SJCRH30 (cell line): ENCODE measurements at regions not wholly inside any gene's neighbourhood (a gene's known extent, or its start where the extent isn't known, plus 50 kb on each side); places are given as distances from the start of the nearest gene placed in this dataset.

Source experiments
- DNase-seq, 2 experiments: peaks; one replicate each; pipeline ENCODE4 v3.0.0-alpha.2; 2015 to 2020
- H3K27ac ChIP-seq: fragments of 250-450 bp; sonication (Bioruptor Pico); 2 replicates; pipeline ENCODE4 v1.5.1; 2020; ENCODE audit warnings: mild to moderate bottlenecking, moderate library complexity
- H3K27me3 ChIP-seq: fragments of 250-450 bp; sonication (Bioruptor Pico); 2 replicates; pipeline ENCODE4 v1.5.1; 2020; ENCODE audit warnings: mild to moderate bottlenecking, moderate library complexity
- H3K36me3 ChIP-seq: fragments of 250-450 bp; sonication (Bioruptor Pico); 2 replicates; pipeline ENCODE4 v1.5.1; 2020; ENCODE audit warnings: mild to moderate bottlenecking, moderate library complexity
- H3K4me1 ChIP-seq: fragments of 250-450 bp; sonication (Bioruptor Pico); 2 replicates; pipeline ENCODE4 v1.5.1; 2020; ENCODE audit warnings: mild to moderate bottlenecking, moderate library complexity
- H3K4me3 ChIP-seq: fragments of 250-450 bp; sonication (Bioruptor Pico); 2 replicates; pipeline ENCODE4 v1.5.1; 2020; ENCODE audit warnings: mild to moderate bottlenecking, moderate library complexity
- H3K9me3 ChIP-seq: fragments of 250-450 bp; sonication (Bioruptor Pico); replicated peaks from 2 replicates; pipeline ENCODE4 v1.5.1; 2020; ENCODE audit warnings: mild to moderate bottlenecking, moderate library complexity

DNA sequence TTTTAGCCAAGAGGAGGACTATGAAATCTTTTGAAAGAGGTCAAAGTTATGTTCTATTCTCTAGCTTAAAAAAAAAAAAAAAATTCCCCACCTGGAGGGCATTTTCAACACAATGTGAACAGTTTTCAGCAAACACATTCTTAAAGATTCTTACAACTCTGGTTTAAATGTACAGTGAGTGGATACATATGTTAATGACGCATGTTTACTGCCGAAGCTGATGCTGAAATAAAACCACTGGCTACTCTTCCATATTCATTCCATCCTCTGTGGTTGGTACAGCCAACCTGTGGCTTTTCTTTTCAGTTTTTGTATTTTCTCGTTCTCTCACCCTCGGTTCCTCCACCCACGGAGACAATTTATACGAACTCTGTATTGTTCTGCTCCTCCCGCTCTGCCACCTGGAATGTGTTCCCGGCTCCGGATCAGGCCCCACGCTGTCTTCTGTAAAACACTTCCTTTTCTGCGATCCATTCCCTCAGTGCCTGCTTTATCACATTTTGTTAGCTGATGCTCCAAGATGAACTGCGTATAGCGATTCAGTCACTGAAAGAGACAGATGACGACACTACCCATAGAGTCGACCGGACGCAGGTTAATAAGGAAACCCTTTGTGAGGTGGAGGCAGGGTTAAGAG, 466.4 kb upstream of the ARGLU1 start:
- DNase-seq, result no peak
- H3K27ac ChIP-seq, result no peak overlapping the region

DNA sequence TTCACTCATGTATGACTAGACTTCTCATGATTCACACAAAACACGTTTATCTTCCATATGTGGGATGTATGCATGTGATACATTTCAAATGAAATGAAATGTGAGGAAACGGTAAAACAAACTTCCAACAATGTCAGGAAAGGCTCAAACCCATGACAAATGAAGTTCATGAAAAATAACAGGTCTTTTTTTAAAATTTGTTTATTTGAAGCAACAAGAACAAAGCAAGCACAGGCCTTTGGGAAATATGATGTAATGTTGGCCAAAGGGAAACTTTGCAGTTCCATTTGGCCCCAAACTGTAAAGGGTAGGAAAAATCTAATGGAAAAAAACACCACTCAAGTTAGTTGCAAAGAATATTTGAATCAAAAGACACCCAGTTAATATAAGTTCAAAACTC, 463.8 kb upstream of the ARGLU1 start:
- H3K9me3 ChIP-seq, result no peaks in the 10 kb centered on the region
- DNase-seq, result no peak
- H3K27ac ChIP-seq, result no peak overlapping the region
- no peaks in the 10 kb centered on the region for H3K27me3 ChIP-seq
- H3K4me3 ChIP-seq, result no peak overlapping the region
- H3K36me3 ChIP-seq, result no peaks in the 10 kb centered on the region
- no peaks in the 10 kb centered on the region for H3K4me1 ChIP-seq

More for the DNA sequence above, 466.4 kb upstream of the ARGLU1 start:
- H3K9me3 ChIP-seq, result no peaks in the 10 kb centered on the region
- no peaks in the 10 kb centered on the region for H3K36me3 ChIP-seq
- no peaks in the 10 kb centered on the region for H3K4me1 ChIP-seq
- no peaks in the 10 kb centered on the region for H3K27me3 ChIP-seq
- H3K4me3 ChIP-seq, result no peak overlapping the region

DNA sequence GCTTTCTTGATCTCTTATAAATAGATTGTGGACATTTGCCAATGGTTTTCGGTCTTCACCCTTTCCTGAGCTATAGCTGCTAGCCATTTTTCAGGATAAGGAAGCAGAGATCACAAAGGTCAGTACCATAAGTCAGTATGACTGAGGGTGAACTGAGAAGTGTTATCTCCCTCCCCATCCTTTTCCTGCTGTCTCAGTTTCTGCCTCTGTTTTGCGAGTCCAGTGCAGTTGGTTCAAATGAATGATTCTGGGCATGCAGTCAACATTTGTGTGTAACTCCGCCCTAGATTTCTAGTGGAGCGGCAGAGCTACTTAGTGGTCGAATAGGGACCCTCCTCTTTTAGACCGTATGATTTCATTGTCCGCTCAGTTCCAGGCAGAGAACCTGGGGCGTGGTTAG, 460.8 kb upstream of the ARGLU1 start:
- no peaks in the 10 kb centered on the region for H3K36me3 ChIP-seq
- H3K27ac ChIP-seq, result no peak overlapping the region
- H3K9me3 ChIP-seq, result no peaks in the 10 kb centered on the region
- DNase-seq, result no peak
- H3K27me3 ChIP-seq, result no peaks in the 10 kb centered on the region
- H3K4me3 ChIP-seq, result no peak overlapping the region
- H3K4me1 ChIP-seq, result no peaks in the 10 kb centered on the region

DNA sequence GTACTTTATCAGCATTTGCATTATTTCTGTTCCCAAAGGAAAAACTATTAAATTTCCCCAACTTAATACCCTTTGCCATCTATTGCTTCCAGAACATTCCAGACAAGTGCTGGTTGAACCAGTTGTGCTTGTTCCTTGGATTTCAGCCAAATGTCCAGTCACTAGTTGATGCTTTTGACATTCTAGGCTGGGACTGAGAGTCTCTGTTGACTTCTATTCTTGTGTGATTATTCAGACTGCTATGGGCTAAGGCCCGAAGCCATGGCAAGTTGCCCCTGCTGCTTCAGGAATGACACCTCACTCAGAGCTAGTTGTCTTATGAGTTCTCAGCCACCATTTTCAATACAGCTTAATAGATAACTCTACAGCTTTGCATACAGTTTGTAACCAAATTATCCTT, 458.1 kb upstream of the ARGLU1 start:
- peak in 1 of 2 experiments; percentile 4 for DNase-seq
- Histone ChIP-seq H3K27me3 (no peaks in the 10 kb centered on the region), H3K4me3 (no peak overlapping the region), H3K9me3 (no peaks in the 10 kb centered on the region), H3K36me3 (no peaks in the 10 kb centered on the region), H3K27ac (no peak overlapping the region), H3K4me1 (no peaks in the 10 kb centered on the region)

GRCh38 chr13:107023335-107023734, 455.4 kb upstream of the ARGLU1 start:
- Histone ChIP-seq H3K27ac (no peak overlapping the region), H3K27me3 (no peaks in the 10 kb centered on the region), H3K4me1 (no peaks in the 10 kb centered on the region), H3K4me3 (no peak overlapping the region), H3K9me3 (no peaks in the 10 kb centered on the region), H3K36me3 (no peaks in the 10 kb centered on the region)
- DNase-seq, result no peak

- no peak overlapping the region for H3K27ac ChIP-seq
- no peak overlapping the region for H3K4me3 ChIP-seq
- H3K4me1 ChIP-seq, result no peaks in the 10 kb centered on the region
- H3K9me3 ChIP-seq, result no peaks in the 10 kb centered on the region
- H3K27me3 ChIP-seq, result no peaks in the 10 kb centered on the region
- no peaks in the 10 kb centered on the region for H3K36me3 ChIP-seq
- DNase-seq, result no peak
Observed at GRCh38 chr13:107020393-107020792, 452.5 kb upstream of the ARGLU1 start.

DNA sequence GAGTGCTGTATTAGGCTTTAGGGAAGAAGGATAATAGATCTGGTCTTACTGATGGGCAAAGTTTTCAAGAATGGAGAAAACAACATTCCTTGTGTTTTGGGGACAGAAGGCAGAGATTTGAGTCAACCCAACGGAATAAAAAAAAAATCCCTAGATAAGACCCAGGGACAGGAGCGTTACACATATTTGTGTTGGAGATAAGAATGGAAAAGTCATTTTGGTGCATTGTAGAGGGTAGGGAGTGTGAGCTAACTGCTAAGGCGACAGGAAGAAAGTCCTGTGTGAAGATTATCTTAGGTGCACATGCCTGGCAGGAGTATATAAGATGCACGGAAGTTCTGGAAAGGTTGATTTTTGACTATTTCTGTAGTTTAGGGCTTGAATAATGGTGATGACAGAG, 450.3 kb upstream of the ARGLU1 start:
- no peak overlapping the region for H3K27ac ChIP-seq
- H3K4me3 ChIP-seq, result no peak overlapping the region
- H3K36me3 ChIP-seq, result no peaks in the 10 kb centered on the region
- no peaks in the 10 kb centered on the region for H3K27me3 ChIP-seq
- H3K4me1 ChIP-seq, result no peaks in the 10 kb centered on the region
- DNase-seq, result no peak
- H3K9me3 ChIP-seq, result no peaks in the 10 kb centered on the region

- Histone ChIP-seq H3K9me3 (no peaks in the 10 kb centered on the region), H3K4me3 (no peak overlapping the region), H3K27me3 (no peaks in the 10 kb centered on the region), H3K27ac (no peak overlapping the region), H3K36me3 (no peaks in the 10 kb centered on the region), H3K4me1 (no peaks in the 10 kb centered on the region)
- DNase-seq, result no peak
Observed at GRCh38 chr13:107006661-107007060, 438.7 kb upstream of the ARGLU1 start.

- H3K4me1 ChIP-seq, result no peaks in the 10 kb centered on the region
- no peak for DNase-seq
- H3K36me3 ChIP-seq, result no peaks in the 10 kb centered on the region
- H3K27me3 ChIP-seq, result no peaks in the 10 kb centered on the region
- H3K9me3 ChIP-seq, result no peaks in the 10 kb centered on the region
- H3K4me3 ChIP-seq, result no peak overlapping the region
- no peak overlapping the region for H3K27ac ChIP-seq
Observed at GRCh38 chr13:107005577-107005976, 437.6 kb upstream of the ARGLU1 start.

DNA sequence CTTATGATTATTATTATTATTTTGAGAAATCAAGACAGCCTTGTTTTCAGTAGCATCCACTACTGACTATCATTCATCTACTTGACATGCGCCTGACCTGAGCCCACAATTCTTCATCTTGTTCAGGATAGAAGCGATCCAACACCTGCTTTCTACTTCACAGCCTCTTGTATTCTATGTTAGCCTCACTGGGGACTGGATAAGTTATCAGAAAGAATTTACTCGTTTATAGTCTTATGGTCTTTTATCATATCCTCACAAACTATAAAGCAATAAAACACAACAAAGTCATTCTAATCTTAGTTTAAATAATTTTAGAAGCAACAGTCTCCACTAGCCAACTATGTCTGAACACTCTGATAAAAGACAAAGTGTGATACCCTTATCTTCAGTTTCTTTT, 436.0 kb upstream of the ARGLU1 start:
- DNase-seq, result no peak
- H3K36me3 ChIP-seq, result no peaks in the 10 kb centered on the region
- H3K4me1 ChIP-seq, result no peaks in the 10 kb centered on the region
- no peak overlapping the region for H3K27ac ChIP-seq
- no peak overlapping the region for H3K4me3 ChIP-seq
- no peaks in the 10 kb centered on the region for H3K9me3 ChIP-seq
- no peaks in the 10 kb centered on the region for H3K27me3 ChIP-seq

- H3K4me3 ChIP-seq, result no peak overlapping the region
- no peaks in the 10 kb centered on the region for H3K9me3 ChIP-seq
- H3K4me1 ChIP-seq, result no peaks in the 10 kb centered on the region
- no peaks in the 10 kb centered on the region for H3K36me3 ChIP-seq
- H3K27ac ChIP-seq, result no peak overlapping the region
- no peak for DNase-seq
- H3K27me3 ChIP-seq, result no peaks in the 10 kb centered on the region
Observed at GRCh38 chr13:106998664-106999063, 430.7 kb upstream of the ARGLU1 start.

DNA sequence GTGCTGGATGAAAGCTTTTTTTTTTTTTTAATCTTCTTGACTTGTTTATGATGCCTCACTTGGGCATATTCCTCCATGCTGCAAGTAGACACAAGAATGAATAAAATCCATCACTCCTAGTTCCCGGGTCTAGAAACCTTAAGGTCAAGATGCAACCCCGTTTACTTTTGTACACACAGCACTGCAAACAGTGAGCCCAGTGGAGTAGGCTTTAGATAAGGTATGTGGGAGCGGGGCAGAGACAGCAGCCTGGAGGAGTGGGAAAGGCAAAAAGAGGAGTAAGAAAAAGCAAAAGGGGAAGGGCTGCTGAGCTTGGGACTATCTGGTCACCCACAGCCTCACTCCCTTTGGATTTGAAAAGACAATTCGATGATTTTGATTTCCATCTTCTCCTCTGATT, 429.8 kb upstream of the ARGLU1 start:
- Histone ChIP-seq H3K9me3 (no peaks in the 10 kb centered on the region), H3K27me3 (no peaks in the 10 kb centered on the region), H3K36me3 (no peaks in the 10 kb centered on the region), H3K4me3 (no peak overlapping the region), H3K4me1 (no peaks in the 10 kb centered on the region), H3K27ac (no peak overlapping the region)
- no peak for DNase-seq

DNA sequence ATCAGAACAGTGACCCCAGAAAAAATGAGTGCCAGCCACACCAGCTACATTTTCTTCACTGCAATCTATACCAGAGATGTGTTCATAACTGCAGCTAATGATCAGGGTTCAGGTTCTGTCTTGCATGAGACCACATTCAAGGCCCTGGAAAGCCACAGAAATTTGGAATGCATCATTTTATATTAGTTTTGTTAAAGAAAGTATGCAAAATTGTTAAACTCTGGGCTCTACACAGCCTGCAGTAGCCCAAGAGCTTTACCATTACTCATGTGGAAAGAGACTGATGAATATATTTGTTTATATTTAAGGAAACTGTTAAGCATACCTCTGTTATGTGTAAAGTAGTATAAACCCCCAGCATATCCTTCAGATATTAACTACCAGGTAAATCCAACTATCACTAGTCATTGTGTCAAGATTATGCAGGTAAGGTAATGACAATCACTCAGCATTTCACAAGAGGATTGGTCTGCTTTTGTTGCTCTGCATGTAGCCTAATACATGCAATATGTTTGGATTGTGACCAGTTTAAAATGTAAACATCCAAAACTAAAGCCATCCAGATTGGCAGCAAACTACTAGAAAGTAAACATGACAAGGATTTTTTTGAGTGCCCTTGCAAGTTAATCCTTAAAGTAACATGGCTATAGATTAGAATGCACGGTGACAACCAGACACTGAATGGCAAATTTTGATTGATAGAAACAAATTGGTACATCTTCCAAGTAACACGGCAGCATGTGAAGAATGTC, 429.1 kb upstream of the ARGLU1 start:
- H3K4me3 ChIP-seq, result no peak overlapping the region
- no peaks in the 10 kb centered on the region for H3K9me3 ChIP-seq
- H3K27me3 ChIP-seq, result no peaks in the 10 kb centered on the region
- H3K36me3 ChIP-seq, result no peaks in the 10 kb centered on the region
- DNase-seq, result no peak
- H3K4me1 ChIP-seq, result no peaks in the 10 kb centered on the region
- no peak overlapping the region for H3K27ac ChIP-seq

DNA sequence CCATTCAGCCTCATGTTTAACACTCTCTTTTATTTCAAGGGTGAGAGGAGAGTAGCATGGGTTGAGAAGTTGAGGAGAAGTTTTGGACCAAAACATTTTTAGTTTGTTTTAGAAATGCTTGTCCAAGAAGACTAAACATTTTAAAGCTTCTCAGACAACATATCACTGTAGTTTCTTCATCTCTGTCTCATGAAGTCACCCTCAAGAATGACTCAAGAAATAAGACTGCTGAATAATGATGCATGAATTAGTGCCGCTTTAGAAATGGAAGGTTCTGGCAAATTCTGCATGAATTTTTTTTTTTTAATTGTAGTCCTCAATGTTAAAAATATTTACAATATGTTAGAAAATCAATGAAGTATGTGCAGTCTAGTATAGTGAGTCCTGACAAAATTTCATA, 422.7 kb upstream of the ARGLU1 start:
- Histone ChIP-seq H3K36me3 (no peaks in the 10 kb centered on the region), H3K27ac (no peak overlapping the region), H3K4me1 (peaks cover 22% of the 10 kb centered on the region), H3K4me3 (no peak overlapping the region), H3K9me3 (no peaks in the 10 kb centered on the region), H3K27me3 (no peaks in the 10 kb centered on the region)
- no peak for DNase-seq

- H3K9me3 ChIP-seq, result no peaks in the 10 kb centered on the region
- H3K4me3 ChIP-seq, result no peak overlapping the region
- H3K27ac ChIP-seq, result no peak overlapping the region
- no peaks in the 10 kb centered on the region for H3K36me3 ChIP-seq
- DNase-seq, result no peak
- peaks cover 25% of the 10 kb centered on the region for H3K4me1 ChIP-seq
- no peaks in the 10 kb centered on the region for H3K27me3 ChIP-seq
Observed at GRCh38 chr13:106989876-106990275, 421.9 kb upstream of the ARGLU1 start.

DNA sequence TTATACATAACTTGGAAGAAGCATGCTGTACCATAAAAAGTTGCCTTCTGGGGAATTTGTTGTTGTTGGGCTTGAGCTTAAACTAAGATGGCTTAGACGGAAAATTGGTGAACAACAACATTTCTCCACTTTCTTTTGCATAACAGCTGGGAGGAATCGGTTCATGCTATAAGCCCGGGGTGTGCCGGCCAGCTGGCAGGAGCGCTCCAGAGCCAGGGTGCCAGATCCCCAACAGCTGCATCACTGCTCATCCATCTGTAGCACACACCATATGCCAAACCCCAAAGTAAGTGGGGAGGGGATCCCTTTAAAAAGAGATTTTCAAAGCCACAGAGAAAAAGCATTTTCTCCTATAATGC, 419.5 kb upstream of the ARGLU1 start:
- H3K36me3 ChIP-seq, result no peaks in the 10 kb centered on the region
- peaks cover 25% of the 10 kb centered on the region for H3K4me1 ChIP-seq
- H3K27ac ChIP-seq, result peak overlapping the region; percentile 90
- no peak overlapping the region for H3K4me3 ChIP-seq
- peak; percentile 70 to 72 for DNase-seq
- H3K27me3 ChIP-seq, result no peaks in the 10 kb centered on the region
- no peaks in the 10 kb centered on the region for H3K9me3 ChIP-seq
